ENCODE measurements at regions not wholly inside any gene's neighbourhood (a gene's known extent, or its start where the extent isn't known, plus 50 kb on each side); places are given as distances from the start of the nearest gene placed in this dataset.
"Not testable (repeated sequence)": the region's sequence is repeated elsewhere in the genome, so short reads cannot be mapped to it uniquely, and the experiment has no call there.

DNA sequence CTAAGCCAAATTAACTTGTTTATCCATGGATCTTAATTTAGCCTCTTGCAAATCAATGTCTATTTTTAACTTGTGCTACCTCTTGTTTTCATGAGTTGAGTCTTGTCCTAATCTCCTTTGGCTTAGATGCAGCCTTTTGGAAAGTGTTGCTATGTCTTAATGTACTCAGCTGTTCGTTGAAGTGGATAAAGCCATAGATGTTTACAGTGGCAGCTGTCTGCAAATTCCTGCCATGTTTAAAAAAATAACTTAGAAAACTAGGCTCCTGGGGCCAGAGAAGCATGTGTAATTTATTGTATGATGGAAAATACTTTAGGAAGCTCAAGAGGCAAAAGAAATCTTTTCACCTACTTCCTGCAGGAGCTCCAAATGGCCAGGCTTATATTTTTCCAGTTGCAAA is 253.1 kb upstream of the RHOBTB1 start:
- FAIRE-seq (no peak), ATAC-seq (no peak), DNase-seq (ENCODE audit: low read depth in 1 of 2, low spot score in 1 of 2) (no peak)
- Histone ChIP-seq H3K4me2 (no peak overlapping the region), H3K27ac (no peak overlapping the region), H3K4me3 (no peak overlapping the region), H3K4me1 (no peaks in the 10 kb centered on the region), H3K9me3 (peaks cover 16% of the 10 kb centered on the region)
- ChIA-PET CTCF (interaction anchor here (1.1 to 1.9 kb wide), 2 partner anchors 9 to 20 kb away, joined by 3 to 5 read pairs; no protein-coding TSS in a partner anchor), POLR2A (no interaction called here)
- 30% methylated on average over 1 of the region's 1 CpG for WGBS (ENCODE audit: missing lambda C conversion rate)
- TF ChIP-seq HDAC2 (IDR thresholded peaks at IDR 0.05) (no peak), ZSCAN20 (CRISPR knock-in tag; IDR thresholded peaks at IDR 0.05) (no peak), SREBF2 (IDR thresholded peaks at IDR 0.05) (no peak)

DNA sequence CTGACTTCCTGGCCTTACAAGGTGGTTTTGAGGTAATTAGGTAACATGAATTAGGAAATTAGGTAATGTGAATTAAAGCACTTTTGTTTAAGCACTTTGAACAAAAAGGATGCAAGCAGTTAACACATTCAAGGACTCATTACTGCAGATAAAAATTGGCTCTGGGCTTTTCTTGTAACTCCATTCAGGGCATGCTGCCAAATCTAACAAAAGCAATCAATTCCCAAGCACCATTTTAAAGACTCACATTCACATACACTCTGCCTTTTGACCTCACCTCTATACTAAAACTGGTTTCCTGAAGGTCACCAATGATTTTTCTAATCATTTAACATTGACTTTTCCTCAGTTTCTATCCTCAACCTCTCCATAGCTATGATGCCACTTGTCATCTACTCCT is 251.2 kb upstream of the RHOBTB1 start:
- ChIA-PET CTCF (interaction anchor here (1.9 to 2.2 kb wide), 2 partner anchors 18 to 89 kb away, joined by 5 read pairs; no protein-coding TSS in a partner anchor), POLR2A (no interaction called here)
- TF ChIP-seq EHMT2 (IDR thresholded peaks at IDR 0.05; ENCODE audit: low read depth), result no peak
- no peak for TF ChIP-seq ZFP36 (IDR thresholded peaks at IDR 0.05; ENCODE audit: borderline replicate concordance, partially characterized antibody)
- TF ChIP-seq CBX2 (IDR thresholded peaks at IDR 0.05; ENCODE audit: borderline replicate concordance, low read depth), result no peak
- no peak for TF ChIP-seq ZC3H11A (IDR thresholded peaks at IDR 0.05)
- TF ChIP-seq PHF8 (IDR thresholded peaks at IDR 0.05; ENCODE audit: borderline replicate concordance, low read depth), result no peak
- TF ChIP-seq, protein P1, sequence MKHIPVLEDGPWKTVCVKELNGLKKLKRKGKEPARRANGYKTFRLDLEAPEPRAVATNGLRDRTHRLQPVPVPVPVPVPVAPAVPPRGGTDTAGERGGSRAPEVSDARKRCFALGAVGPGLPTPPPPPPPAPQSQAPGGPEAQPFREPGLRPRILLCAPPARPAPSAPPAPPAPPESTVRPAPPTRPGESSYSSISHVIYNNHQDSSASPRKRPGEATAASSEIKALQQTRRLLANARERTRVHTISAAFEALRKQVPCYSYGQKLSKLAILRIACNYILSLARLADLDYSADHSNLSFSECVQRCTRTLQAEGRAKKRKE (CRISPR knock-in tag; IDR thresholded peaks at IDR 0.05; ENCODE audit: low read depth), result no peak
- TF ChIP-seq, protein P2, sequence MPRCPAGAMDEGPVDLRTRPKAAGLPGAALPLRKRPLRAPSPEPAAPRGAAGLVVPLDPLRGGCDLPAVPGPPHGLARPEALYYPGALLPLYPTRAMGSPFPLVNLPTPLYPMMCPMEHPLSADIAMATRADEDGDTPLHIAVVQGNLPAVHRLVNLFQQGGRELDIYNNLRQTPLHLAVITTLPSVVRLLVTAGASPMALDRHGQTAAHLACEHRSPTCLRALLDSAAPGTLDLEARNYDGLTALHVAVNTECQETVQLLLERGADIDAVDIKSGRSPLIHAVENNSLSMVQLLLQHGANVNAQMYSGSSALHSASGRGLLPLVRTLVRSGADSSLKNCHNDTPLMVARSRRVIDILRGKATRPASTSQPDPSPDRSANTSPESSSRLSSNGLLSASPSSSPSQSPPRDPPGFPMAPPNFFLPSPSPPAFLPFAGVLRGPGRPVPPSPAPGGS (IDR thresholded peaks at IDR 0.05), result no peak
- TF ChIP-seq HOXB13 (CRISPR knock-in tag; IDR thresholded peaks at IDR 0.05; ENCODE audit: low read depth), result no peak
- TF ChIP-seq, protein P3, sequence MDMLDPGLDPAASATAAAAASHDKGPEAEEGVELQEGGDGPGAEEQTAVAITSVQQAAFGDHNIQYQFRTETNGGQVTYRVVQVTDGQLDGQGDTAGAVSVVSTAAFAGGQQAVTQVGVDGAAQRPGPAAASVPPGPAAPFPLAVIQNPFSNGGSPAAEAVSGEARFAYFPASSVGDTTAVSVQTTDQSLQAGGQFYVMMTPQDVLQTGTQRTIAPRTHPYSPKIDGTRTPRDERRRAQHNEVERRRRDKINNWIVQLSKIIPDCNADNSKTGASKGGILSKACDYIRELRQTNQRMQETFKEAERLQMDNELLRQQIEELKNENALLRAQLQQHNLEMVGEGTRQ (IDR thresholded peaks at IDR 0.05), result no peak
- no peak for TF ChIP-seq MYC (IDR thresholded peaks at IDR 0.05; ENCODE audit: borderline replicate concordance, low read length)
- TF ChIP-seq HOXB5 (CRISPR knock-in tag; IDR thresholded peaks at IDR 0.05), result no peak
- no peak for TF ChIP-seq SREBF2 (IDR thresholded peaks at IDR 0.05)
- TF ChIP-seq FOSL2 (IDR thresholded peaks at IDR 0.05), result no peak
- no peak for TF ChIP-seq FOSL2 (CRISPR knock-in tag; IDR thresholded peaks at IDR 0.05)
- no peak for TF ChIP-seq JUNB (IDR thresholded peaks at IDR 0.05)
- no peak for TF ChIP-seq NR3C1 (IDR thresholded peaks at IDR 0.05)
- TF ChIP-seq, protein P4, sequence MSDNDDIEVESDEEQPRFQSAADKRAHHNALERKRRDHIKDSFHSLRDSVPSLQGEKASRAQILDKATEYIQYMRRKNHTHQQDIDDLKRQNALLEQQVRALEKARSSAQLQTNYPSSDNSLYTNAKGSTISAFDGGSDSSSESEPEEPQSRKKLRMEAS (IDR thresholded peaks at IDR 0.05), result no peak
- no peak for TF ChIP-seq POLR2AphosphoS2 (conservative IDR thresholded peaks at IDR 0.05; ENCODE audit: low read length)
- no peak for TF ChIP-seq NPAS2 (CRISPR knock-in tag; IDR thresholded peaks at IDR 0.05; ENCODE audit: borderline replicate concordance)
- Histone ChIP-seq H3K27ac (no peak overlapping the region), H3K4me2 (no peak overlapping the region), H3K4me1 (no peaks in the 10 kb centered on the region), H3K4me3 (no peak overlapping the region), H3K9me3 (peaks cover 16% of the 10 kb centered on the region)
- ATAC-seq, result no peak
- no peak for DNase-seq (ENCODE audit: low read depth in 1 of 2, low spot score in 1 of 2)
- no peak for FAIRE-seq

DNA sequence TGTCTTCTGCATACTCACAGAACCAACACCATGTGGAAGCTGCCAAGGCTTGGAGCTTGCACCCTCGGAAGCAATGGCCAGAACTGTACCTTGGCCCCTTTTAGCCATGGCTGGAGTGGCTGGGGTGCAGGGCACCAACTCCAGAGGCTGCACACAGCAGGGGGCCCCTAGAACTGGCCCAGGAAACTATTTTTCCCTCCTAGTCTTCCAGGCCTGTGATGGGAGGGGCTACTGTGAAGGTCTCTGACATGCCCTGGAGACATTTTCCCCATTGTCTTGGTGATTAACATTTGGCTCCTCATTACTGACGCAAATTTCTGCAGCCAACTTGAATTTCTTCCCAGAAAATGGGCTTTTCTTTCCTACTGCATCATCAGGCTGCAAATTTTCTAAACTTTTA is 248.6 kb upstream of the RHOBTB1 start:
- H3K27ac ChIP-seq; DNase-seq (ENCODE audit: low read depth in 1 of 2, low spot score in 1 of 2); FAIRE-seq; H3K4me3 ChIP-seq; H3K4me2 ChIP-seq; H3K4me1 ChIP-seq; POLR2A ChIA-PET; ATAC-seq: not testable (repeated sequence)
- CTCF ChIA-PET, result interaction anchor here (1.0 kb wide), 1 partner anchor 374 kb away, joined by 3 read pairs; no protein-coding TSS in a partner anchor
- 51% methylated on average over 2 of the region's 2 CpGs for WGBS (ENCODE audit: missing lambda C conversion rate)
- peaks cover 12% of the 10 kb centered on the region for H3K9me3 ChIP-seq

All from A549 (cell line).